Cardiac fibroblast (primary cell): ENCODE measurements at regions not wholly inside any gene's neighbourhood (a gene's known extent, or its start where the extent isn't known, plus 50 kb on each side); places are given as distances from the start of the nearest gene placed in this dataset.

Source experiments
- DNase-seq, 2 donors: peaks; one replicate each; pipeline versions ENCODE4 v3.0.0 to v3.0.0-alpha.2; 2010; ENCODE audit warnings: low read depth in 2 of 2
- H3K4me3 ChIP-seq, 2 donors: replicated peaks in 1 of 2; 1 replicate in 1 of 2; 2 replicates in 1 of 2; pipeline ENCODE4 v1.5.1; 2011; ENCODE audit warnings: low read depth in 2 of 2, low read length in 2 of 2, mild to moderate bottlenecking in 2 of 2, moderate library complexity in 1 of 2
- TF ChIP-seq, protein P1 (sequence below): IDR thresholded peaks from one replicate; pipeline ENCODE4 v1.5.1; 2011; ENCODE audit warnings: low read depth, mild to moderate bottlenecking, low read length, inconsistent platforms

DNA sequence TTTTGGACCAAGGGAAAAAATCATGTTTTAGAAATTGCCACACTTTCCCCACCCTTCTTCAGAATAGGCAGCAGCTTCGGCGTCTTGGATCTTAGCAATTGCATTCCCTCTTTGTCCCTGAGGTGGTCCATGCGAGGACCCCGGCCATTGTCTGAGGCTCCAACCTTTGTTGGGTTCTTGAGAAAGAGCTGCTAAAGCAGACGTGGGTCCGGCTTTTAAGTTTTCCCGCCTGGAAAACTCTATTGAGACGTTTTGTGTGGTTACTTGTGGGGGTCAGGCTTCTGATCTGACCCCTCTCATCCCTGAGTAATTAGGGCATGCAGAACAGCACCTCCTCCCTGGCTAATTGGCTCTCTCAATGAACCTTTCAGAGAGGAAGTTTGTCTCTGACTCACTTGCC lies 509.6 kb upstream of the TNC start:
- no peak for DNase-seq
- TF ChIP-seq, protein P1, sequence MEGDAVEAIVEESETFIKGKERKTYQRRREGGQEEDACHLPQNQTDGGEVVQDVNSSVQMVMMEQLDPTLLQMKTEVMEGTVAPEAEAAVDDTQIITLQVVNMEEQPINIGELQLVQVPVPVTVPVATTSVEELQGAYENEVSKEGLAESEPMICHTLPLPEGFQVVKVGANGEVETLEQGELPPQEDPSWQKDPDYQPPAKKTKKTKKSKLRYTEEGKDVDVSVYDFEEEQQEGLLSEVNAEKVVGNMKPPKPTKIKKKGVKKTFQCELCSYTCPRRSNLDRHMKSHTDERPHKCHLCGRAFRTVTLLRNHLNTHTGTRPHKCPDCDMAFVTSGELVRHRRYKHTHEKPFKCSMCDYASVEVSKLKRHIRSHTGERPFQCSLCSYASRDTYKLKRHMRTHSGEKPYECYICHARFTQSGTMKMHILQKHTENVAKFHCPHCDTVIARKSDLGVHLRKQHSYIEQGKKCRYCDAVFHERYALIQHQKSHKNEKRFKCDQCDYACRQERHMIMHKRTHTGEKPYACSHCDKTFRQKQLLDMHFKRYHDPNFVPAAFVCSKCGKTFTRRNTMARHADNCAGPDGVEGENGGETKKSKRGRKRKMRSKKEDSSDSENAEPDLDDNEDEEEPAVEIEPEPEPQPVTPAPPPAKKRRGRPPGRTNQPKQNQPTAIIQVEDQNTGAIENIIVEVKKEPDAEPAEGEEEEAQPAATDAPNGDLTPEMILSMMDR: no peak
- no peak overlapping the region for H3K4me3 ChIP-seq

DNA sequence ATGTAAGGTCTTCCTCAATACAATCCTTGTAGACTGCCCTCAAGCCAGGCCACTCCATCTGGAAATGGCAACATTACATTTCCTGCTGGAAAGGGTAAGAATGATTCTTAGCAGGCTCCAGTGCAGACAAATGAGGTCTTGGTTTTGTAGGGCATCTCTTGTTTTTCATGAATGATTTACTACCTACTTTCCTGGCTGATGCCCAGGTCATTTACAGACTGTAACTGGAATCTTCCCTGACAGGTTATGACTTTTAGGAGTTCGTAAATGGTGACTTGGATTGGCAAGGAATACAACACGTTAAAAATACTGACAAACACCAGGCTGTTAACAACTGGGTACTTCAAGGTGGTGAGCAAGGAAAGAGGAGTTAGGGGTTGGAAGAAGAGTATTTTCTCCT lies 510.5 kb upstream of the TNC start:
- no peak for DNase-seq
- TF ChIP-seq, protein P1: no peak
- H3K4me3 ChIP-seq: no peak overlapping the region

DNA sequence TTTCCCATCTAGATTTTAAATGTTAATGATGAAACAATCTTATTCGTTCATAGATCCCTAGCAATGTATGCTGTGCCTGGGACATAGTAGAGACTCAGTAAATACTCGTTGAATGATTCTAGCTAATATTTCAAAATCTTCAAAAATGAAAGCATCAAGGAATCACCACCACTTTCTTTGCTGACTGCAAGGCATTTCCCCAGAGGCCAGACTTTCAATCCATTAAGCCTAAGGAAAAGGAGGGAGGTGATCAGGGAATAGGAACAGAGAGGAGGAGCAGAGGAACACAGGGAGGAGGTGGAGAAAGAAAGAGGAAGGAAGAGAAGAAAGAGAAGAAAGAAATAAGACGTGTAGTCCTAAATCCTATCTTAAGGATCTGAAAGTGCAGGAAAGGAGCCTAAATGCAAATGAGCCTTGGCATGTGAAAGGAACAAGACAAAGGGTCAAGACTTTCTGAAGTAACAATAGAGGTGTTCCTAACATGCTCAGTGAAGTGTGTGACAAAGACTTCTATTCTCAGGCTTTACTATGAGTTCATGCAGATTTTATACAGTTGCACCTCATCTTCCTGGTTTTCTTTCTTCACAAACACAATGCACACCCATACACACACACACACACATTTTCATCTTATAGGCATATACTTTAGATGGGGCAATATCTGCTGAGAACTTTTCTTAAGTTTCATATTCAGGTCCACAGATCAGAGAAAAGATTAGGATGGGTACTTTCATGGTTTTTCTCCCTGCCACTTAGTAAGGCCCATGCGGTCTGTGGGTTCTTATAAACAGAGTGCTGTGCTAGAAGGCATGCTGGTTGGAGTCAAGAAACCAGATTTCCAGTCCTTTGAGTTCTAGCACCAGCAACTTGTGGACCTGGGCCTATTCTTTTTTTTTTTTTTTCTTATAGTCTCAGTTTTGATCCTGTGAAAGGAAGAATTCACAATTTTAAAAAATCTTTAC lies 512.2 kb upstream of the TNC start:
- peak in 1 of 2 donors; percentile 43 for DNase-seq
- H3K4me3 ChIP-seq: no peak overlapping the region
- TF ChIP-seq, protein P1: no peak

DNA sequence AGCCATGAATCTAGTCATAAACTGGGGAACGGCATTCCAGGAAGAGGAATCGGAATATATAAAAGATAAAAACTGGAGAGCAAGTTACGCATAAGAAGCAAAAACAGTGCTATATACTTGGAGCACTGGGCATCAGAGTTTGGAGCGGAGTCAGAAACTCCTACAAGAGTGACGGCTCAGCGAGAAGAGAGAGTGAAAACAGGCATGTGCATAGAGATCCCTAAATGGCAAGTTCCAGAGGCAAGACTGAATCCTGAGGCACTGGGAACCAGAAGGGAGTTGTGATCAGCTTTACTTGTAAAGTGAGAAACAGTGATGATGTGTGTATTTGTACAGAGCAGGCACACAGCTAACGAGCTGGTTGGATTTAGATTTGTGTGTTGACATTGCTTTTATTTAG lies 514.4 kb upstream of the TNC start:
- H3K4me3 ChIP-seq: no peak overlapping the region
- no peak for DNase-seq
- TF ChIP-seq, protein P1: no peak

DNA sequence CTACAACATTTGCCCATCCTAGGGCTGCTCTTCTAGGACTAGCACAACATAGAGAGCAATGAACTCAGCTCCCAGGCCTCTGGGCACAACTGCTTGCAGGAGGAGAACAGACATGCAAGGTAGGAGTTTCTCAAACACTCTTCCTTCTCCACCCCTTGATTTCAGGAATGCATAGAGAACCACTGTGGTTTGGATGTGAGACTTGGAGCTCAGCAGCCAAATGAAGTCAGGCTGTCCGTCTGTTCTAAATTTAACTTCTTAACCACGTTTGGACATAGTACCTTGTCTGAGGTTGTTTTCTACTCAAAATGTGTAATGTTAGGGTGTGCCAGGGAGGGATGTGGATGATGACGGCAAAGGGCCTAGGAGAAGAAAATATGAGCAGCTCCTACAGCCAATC lies 515.1 kb upstream of the TNC start:
- peak; percentile 38 to 68 for DNase-seq

DNA sequence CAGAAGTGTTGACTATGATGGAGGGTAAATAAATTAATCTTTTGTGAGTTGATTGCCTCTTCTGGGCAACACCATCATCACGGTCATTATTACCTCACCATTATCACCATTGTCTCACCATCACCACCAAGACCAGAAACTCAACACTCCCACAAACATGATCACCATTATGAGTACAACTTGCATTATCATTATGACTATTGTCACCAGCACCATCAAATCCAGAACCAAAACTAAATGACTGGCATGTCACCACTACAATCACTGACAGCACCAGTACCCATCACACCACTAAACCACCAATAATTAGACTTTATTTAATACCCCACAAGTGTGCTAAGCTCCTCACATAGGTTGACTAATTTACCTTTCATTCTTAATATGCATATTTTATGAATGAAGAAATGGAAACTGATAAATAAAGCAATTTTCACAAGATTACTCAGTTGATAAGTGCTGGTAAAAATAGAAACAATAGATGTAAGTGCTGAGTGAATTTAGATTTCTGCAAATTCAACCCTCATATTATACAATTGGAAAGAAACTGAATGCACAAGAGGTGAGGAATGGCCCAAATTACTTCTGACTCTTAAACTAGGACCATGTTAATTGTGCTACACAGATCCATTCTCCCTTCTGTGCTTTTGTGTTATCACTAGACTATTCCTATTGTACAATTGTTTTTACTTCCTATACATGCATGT lies 517.8 kb upstream of the PAPPA start:
- no peak overlapping the region for H3K4me3 ChIP-seq
- DNase-seq: no peak
- TF ChIP-seq, protein P1: no peak

More for the DNA sequence above, 515.1 kb upstream of the TNC start:
- TF ChIP-seq, protein P1: no peak
- no peak overlapping the region for H3K4me3 ChIP-seq
